ENCODE measurements at regions not wholly inside any gene's neighbourhood (a gene's known extent, or its start where the extent isn't known, plus 50 kb on each side); places are given as distances from the start of the nearest gene placed in this dataset.

GRCh38 chr5:106454050-106454449 lies 1216.7 kb downstream of the EFNA5 start:
- no peak for TF ChIP-seq CTCF (IDR thresholded peaks at IDR 0.05; ENCODE audit: low read depth, low read length)
- TF ChIP-seq EZH2phosphoT487 (IDR thresholded peaks at IDR 0.05; ENCODE audit: low read depth): no peak
